ENCODE measurements at regions not wholly inside any gene's neighbourhood (a gene's known extent, or its start where the extent isn't known, plus 50 kb on each side); places are given as distances from the start of the nearest gene placed in this dataset.

DNA sequence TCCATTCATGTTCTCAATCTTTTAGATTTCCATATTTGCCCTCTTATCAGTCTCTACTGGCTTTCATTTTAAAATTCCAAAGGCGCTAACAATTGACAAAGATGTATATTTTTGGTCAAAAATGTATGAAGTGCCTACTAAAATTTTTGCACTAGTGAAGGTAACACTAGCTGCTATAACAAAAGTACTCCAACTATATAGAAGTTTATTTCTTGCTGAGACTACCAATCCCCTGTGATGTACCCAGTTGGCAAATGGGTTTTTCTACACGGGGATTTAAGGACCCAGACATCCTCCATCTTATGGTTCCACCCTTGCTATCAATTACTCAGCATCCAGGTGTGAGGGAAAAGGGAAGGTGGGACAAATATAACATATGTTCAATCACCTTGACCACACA is 75.3 kb upstream of the TSPAN8 start:
- no peak for DNase-seq

DNA sequence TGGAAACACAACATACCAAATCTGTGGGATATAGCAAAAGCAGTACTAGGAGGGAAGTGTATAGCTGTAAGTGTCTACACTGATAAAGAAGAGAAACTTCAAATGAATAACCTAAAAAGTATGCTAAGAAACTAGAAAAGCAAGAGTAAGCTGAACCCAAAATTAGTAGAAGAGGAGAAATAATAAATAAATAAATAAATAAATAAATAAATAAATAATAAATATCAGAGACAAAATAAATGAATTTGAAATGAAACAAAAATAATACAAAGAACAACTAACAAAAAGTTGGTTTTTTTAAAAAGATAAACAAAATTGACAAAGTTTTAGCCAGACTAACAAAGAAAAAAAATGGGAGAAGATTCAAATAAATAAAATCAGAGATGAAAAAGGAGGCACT is 72.7 kb upstream of the TSPAN8 start:
- no peak for DNase-seq

DNA sequence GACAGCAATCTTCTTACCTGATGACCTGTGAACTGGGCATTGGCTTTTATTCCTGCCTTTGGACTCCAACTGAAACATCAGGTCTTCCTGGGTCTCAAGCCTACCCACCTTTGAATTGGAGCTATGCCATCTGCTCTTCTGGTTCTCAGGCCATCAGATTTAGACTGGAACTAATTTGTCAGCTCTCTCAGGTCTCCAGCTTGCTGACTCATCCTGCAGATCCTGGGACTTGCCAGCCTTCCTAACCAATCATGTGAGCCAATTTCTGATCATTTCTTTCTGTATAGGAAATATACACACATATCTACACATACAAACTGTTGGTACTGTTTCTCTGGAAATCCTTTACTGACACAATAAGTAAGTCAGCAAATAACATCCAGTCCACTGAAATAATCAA is 65.3 kb upstream of the TSPAN8 start:
- no peak for DNase-seq

DNA sequence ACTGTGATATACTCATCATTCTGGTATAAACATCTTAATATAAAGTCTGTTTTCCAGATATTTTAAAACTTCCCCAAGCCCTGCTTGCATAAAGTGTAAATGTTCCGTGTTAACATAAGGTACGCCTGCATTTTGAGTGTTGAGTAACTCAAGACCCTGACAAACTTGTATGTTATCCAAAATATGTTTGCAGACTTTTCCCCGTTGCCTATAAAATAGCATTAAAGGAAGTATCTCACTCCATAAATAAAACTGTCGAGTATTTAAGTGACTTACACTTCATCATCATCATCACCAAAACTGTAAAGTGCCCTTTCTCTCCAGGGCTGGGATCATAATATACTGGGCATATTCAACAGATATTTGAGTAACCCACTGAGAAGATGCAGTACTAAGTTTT is 64.6 kb upstream of the TSPAN8 start:
- no peak for DNase-seq

GRCh38 chr12:71220260-71220659 is 62.5 kb upstream of the TSPAN8 start:
- no peak for DNase-seq

GRCh38 chr12:71219224-71219623 is 61.4 kb upstream of the TSPAN8 start:
- DNase-seq: no peak

GRCh38 chr12:71218616-71219015 is 60.8 kb upstream of the TSPAN8 start:
- DNase-seq: no peak

DNA sequence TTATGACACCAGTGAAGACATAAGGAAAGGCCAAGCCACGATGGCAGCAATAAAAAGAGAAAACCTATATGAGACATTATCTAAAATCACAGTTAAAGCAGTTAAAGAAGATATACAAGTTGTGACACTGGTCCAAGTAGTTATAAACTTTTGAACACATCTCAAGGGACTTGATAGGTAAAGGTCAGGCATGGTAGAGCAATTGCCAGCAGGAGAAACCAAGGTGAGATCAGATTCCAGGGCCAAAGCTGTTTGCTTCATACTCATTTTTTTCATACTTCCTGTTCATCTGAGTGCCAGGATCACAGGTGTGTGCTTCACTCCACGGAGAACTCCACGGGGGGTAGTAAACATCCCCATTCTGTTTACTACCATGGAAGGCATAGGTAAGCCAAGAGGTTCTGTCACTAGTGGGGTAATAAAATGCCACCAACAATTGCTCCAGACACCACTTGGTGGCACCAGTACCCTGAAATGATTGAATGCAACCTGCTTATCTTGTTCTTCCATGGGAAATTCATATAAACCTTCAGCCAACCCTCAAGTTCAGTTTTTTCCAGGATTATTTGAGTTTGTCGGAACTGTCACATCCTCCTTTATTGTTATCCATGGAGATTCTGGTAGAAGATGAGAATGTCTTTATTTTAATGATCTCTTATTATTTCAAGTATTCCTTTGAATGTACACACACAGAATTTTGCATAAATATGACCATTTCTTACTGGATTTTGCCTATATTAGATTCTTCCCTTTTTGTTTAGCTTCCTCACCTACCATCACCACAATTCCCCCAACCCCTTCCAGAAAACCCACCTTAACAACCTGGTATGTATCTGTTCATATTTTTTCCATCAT is 59.2 kb upstream of the TSPAN8 start:
- DNase-seq: no peak

DNA sequence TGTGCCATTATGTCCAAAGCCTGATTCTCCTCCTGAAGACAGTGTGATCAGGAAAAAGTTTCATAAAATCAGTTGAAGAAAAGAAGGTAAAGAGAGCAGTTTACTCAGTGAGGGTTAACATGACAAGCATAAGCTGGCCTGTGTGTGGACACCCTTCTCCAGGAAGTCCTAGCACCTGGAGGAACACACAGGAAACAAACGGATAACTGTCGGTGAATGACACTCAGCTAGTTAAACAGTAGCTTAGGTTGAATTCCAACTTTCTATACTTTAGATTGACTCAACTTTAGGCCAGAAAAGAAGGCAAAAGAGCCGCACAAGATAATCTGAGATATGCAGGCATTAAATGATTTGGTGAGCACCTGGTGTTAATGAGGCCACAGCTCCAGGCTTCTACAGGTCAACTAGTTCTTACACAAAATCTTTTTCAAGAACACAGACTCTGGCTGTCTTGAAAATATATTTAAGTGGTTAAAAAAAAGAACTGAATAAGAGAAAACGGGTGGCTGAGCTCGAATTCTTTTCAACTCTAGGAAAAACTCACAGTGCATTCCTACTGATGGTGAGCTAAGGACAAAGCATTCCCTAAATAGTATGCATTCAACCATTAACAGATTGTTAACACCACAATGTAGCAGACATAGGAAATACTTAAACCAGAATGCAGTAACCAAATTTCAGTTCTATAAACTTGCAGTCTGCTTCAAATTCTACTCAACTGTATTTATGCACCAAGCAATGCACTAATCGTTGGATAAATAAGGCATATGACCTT is 56.9 kb upstream of the TSPAN8 start:
- DNase-seq: no peak

DNA sequence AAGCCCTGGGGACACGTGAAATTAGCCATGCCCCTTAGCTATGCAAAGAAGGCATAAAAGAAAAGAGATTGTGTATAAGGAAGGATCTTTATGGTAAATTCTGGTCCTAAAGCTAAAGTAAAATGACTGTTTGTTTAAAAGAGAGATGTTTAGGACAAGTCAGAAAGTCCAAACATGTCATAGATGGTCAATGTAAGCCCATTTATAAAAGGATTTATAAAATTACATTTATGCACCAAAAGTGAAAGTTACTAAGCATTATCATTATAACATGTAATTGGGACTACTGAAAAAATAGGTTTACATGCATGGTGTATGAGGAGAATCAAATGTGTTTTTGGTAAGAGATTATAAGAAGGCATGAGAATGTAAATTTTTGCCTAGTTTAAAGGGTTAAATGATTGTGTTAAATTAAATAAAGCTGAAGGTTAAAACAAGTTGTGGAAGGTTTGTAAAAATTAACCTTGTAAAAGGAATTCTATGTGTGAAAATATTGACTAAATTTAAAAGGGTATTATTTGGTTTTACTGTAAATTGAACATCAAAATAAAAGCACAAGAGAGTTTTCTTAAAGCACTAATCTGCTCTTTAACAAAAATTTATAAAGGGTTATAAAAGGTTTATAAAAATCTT is 50.4 kb upstream of the TSPAN8 start:
- no peak for DNase-seq
